Stimulated activated memory B cell treated with anti-CD40 and anti-IgM and Interleukin-4, amounts not matched to agents 10 μg/mL and 1 μg/mL and 100 μg/mL, for 72 hours (primary cell): ENCODE measurements at regions not wholly inside any gene's neighbourhood (a gene's known extent, or its start where the extent isn't known, plus 50 kb on each side); places are given as distances from the start of the nearest gene placed in this dataset.

Source experiments
- ATAC-seq: fragments of 150-1000 bp; cut with Tn5 transposase; 2 replicates; pipeline ENCODE4 v1.10.0; 2021
- H3K27ac Mint-ChIP-seq: one replicate; pipeline ENCODE4 v1.8.0; 2022; ENCODE audit warnings: mild to moderate bottlenecking, mixed read lengths
- H3K27me3 Mint-ChIP-seq: one replicate; pipeline ENCODE4 v1.8.0; 2022; ENCODE audit warnings: mixed read lengths
- H3K36me3 Mint-ChIP-seq: one replicate; pipeline ENCODE4 v1.8.0; 2022; ENCODE audit warnings: mixed read lengths
- H3K4me1 Mint-ChIP-seq: one replicate; pipeline ENCODE4 v1.8.0; 2022; ENCODE audit warnings: mixed read lengths
- H3K4me3 Mint-ChIP-seq: one replicate; pipeline ENCODE4 v1.8.0; 2022; ENCODE audit warnings: mild to moderate bottlenecking, moderate library complexity, mixed read lengths
- H3K9me3 Mint-ChIP-seq: one replicate; pipeline ENCODE4 v1.8.0; 2022; ENCODE audit warnings: mixed read lengths

- no peak for ATAC-seq
- Mint-ChIP-seq H3K27me3 (peaks cover 37% of the 10 kb centered on the region), H3K4me3 (no peak overlapping the region), H3K36me3 (no peaks in the 10 kb centered on the region), H3K4me1 (no peaks in the 10 kb centered on the region), H3K27ac (no peak overlapping the region), H3K9me3 (no peaks in the 10 kb centered on the region)
Observed at GRCh38 chr12:94057262-94058151, 90.9 kb upstream of the PLXNC1 start.

DNA sequence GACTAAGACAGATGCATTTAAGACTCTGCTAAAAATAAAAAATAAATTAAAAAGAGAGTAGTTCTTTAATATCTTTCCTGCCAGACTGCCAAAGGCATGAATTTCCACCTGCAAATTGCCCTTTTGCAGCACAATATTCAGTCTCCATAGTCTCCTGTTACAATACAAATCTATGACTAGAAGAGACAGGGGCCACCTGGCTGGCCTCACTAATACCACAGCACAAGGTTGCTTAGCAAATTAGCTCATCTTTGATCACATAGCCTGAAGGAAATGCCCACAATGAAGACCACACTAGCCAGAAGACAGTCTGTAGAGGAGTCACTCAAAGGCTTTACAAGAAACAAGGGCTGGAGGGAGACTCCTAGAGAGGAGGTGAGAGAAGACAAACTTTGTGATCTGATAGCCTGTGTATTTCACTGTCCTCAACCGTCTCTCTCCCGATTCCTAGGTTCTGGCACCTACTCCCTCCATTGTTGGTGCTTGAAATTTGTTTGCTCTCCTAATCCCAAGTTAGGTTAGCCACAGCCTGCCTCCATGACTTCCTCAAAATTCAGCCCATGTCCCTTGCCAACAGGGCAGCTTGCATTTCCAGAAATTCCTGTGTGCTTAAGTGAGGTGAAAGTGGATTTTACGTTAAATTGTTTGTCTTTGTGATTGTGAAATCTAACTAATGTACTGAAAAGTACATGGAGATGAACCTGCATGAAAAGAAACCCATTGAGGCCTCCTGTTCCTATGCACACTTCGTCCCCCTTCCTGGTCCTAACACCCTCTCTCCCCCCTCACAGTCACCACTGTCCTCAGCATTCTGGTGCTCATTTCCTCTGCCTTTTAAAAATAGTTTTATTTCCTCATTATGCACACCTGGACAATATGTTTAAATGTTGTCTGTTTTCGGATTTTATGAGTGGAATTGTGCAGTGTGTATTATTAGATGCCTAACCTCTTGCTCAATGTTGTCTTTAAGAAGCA is 88.7 kb upstream of the PLXNC1 start:
- peaks cover 40% of the 10 kb centered on the region for H3K27me3 Mint-ChIP-seq
- H3K4me1 Mint-ChIP-seq, result no peaks in the 10 kb centered on the region
- H3K9me3 Mint-ChIP-seq, result no peaks in the 10 kb centered on the region
- ATAC-seq, result no peak
- no peak overlapping the region for H3K27ac Mint-ChIP-seq
- H3K36me3 Mint-ChIP-seq, result no peaks in the 10 kb centered on the region
- no peak overlapping the region for H3K4me3 Mint-ChIP-seq

DNA sequence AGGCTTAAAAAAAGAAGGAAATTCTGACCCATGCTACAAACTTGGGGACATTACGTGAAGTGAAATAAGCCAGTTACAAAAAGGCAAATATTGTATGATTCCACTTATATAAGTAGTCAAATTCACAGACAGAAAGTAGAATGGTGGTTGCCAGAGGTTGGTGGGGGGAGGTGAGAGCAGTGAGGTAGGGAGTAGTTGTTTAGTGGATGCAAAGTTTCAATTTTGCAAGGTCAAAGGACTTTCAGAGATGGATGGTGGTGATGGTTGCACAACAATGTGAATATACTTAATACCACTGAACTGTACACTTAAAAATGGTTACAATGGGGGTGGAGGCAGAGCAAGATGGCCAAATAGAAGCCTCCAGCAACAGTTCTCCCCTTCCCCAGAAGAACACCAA is 86.2 kb upstream of the PLXNC1 start:
- Mint-ChIP-seq H3K4me3 (no peak overlapping the region), H3K27me3 (peaks cover 47% of the 10 kb centered on the region), H3K9me3 (peaks cover 2% of the 10 kb centered on the region), H3K36me3 (no peaks in the 10 kb centered on the region), H3K4me1 (no peaks in the 10 kb centered on the region), H3K27ac (no peak overlapping the region)
- ATAC-seq, result no peak

DNA sequence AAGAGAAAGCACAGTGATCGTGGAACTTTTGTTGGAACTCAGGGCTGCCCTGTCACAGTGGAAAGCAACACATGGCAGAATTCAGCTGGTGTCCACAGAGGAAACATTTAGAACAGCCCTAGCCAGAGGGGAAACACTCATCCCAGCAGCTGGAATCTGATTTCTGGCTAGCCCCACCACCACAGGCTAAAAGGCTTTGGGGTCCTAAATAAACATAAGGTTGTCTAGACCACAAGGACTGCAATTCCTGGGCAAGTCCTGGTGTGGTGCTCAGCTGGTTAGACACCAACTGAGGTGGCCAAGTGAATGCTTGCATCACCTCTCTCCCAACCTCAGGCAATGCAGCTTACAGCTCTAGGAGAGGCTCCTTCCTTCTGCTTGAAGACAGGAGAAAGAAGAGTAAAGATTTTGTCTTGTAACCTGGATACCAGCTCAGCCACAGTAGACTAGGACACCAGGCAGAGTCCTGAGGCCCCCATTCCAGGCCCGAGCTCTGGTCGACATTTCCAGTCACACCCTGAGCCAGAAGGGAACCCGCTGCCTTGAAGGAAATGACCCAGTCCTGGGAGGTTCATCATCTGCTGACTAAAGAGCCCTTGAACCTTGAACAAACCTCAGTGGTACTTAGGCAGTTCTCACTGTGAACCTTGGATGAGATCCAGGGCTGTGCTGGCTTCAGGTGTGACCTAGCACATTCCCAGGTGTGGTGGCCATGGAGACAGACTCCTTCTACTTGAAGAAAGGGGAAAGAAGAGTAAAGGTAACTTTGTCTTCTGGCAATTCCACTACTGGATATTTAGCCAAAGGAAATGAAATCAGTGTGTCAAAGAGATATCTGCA is 85.4 kb upstream of the PLXNC1 start:
- Mint-ChIP-seq H3K36me3 (no peaks in the 10 kb centered on the region), H3K4me3 (no peak overlapping the region), H3K27ac (no peak overlapping the region), H3K4me1 (no peaks in the 10 kb centered on the region), H3K9me3 (peaks cover 2% of the 10 kb centered on the region), H3K27me3 (peaks cover 43% of the 10 kb centered on the region)
- ATAC-seq, result no peak

DNA sequence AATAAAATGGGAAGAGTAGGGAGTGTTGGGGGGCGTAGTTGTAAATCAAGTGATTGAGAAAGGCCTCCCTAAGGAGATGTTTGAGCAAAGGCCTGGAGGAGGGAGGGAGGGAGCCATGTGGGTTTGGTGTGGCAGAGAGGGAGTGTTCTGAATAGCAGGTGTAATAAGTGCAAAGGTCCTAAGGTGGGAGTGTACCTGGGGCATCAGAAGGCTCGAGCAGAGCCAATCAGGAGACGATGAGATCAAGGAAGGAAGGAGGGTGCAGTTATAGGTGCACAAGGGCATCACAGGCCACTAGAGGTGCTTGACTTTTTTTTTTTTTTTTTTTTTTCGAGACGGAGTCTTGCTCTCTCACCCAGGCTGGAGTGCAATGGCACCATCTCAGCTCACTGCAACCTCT is 77.9 kb upstream of the PLXNC1 start:
- no peak for ATAC-seq
- Mint-ChIP-seq H3K27me3 (peaks cover 3% of the 10 kb centered on the region), H3K9me3 (peaks cover under 1% of the 10 kb centered on the region), H3K4me3 (no peak overlapping the region), H3K36me3 (peaks cover 6% of the 10 kb centered on the region), H3K4me1 (no peaks in the 10 kb centered on the region), H3K27ac (no peak overlapping the region)

GRCh38 chr12:94071258-94071657 is 77.1 kb upstream of the PLXNC1 start:
- H3K4me3 Mint-ChIP-seq, result no peak overlapping the region

DNA sequence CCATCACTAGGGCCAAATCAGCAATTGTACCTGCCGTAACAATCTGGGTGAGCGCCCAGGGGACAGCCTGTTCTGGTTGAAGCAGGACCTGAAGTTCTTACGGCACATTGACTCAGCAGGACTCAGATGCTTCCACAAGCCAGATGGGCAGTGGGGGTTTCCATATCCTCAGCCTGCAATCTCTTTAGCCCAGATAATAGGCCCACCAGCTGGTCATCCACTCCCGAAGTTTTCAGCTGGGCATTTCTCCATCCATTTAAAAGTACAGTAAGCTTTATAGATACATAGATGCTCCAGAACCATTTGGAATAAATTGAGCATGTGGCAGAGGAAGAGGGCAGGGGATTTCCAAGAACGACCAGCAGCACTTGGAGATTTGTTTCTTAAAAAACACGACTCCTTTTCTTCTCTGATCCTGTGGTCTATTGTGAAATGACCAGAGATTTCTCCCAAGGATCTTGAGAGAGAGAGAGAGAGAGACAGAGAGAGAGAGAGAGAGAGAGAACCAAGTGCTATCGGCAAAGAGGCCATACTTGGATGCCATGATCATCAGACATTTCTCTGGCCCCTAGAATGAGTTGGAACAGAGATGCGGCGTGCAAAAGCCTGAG is 74.8 kb upstream of the PLXNC1 start:
- Mint-ChIP-seq H3K4me1 (no peaks in the 10 kb centered on the region), H3K27ac (no peak overlapping the region), H3K36me3 (peaks cover 6% of the 10 kb centered on the region), H3K9me3 (no peaks in the 10 kb centered on the region), H3K4me3 (no peak overlapping the region), H3K27me3 (peaks cover 11% of the 10 kb centered on the region)
- no peak for ATAC-seq

More at GRCh38 chr12:94071258-94071657, 77.1 kb upstream of the PLXNC1 start:
- Mint-ChIP-seq H3K27ac (no peak overlapping the region), H3K36me3 (peaks cover 6% of the 10 kb centered on the region), H3K27me3 (no peaks in the 10 kb centered on the region), H3K4me1 (no peaks in the 10 kb centered on the region), H3K9me3 (no peaks in the 10 kb centered on the region)
- ATAC-seq, result peak; percentile 16

DNA sequence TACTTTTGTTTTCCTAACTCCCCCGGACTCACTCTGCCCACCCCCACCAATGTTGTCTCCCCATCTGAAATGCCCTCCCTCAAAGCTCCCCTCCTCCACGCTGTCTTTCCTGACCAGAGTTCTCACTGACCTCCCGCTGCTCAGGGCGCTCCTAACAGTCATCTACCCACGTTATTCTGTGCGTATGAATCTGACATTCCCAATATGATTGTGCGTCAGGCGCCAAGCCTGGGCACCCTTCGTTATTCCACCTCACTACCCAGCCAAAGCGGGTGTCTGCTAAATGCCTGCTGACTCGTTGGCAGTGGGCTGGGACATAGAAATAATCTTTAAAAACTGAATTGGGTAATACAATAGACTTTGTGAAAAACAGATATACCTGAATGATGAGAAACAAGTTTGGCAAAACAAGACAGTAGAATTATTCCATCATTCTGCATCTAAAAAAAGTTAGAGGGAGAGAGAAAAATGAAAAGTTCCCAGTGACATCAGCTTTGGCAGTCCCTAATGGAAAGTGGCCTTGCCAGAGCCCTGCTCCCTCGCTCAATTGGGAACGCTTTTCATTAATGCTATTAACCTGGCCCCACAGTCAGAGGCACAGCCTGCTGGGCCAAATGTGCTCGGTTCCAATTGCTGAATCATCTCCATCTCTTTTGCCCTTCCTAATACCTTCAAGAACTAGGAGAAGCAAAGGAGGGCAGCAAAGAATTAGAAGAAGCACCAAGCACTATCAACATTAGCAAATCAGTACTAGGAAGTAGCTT is 74.0 kb upstream of the PLXNC1 start:
- no peaks in the 10 kb centered on the region for H3K36me3 Mint-ChIP-seq
- peaks cover 20% of the 10 kb centered on the region for H3K27me3 Mint-ChIP-seq
- H3K4me1 Mint-ChIP-seq, result no peaks in the 10 kb centered on the region
- no peak overlapping the region for H3K27ac Mint-ChIP-seq
- ATAC-seq, result no peak
- no peaks in the 10 kb centered on the region for H3K9me3 Mint-ChIP-seq
- no peak overlapping the region for H3K4me3 Mint-ChIP-seq

DNA sequence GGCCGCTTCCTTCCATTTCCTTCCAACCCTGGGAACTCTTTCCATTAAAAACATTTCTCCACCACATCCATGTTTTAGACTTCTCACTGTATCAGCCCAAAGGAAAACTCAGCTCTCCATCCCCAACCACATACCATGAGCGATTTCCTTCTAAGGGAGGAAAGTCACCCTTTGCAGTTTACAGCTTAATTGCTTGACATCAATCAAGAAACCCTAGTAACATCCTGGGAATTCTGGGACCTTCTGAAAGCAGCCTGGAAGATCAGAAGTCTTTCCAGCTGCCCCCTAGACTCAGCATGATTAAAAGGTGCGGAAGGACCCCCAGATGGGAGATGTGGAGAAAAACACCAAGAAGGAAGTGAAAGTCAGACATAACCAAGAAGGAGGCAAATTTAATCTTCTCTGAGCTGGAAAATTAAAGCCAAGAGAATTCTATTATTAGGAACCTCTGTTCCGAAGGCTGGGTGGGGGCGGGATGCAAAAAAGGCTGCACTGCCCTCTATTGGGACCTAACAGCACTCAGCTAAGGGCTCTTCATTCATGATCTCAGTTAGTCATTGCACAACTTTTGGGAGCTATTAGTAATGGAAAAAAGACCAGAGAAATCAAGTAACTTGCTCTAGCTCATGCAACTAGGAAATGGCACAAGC is 73.3 kb upstream of the PLXNC1 start:
- no peaks in the 10 kb centered on the region for H3K9me3 Mint-ChIP-seq
- no peak overlapping the region for H3K27ac Mint-ChIP-seq
- ATAC-seq, result no peak
- no peaks in the 10 kb centered on the region for H3K4me1 Mint-ChIP-seq
- peaks cover 27% of the 10 kb centered on the region for H3K27me3 Mint-ChIP-seq
- H3K36me3 Mint-ChIP-seq, result no peaks in the 10 kb centered on the region
- H3K4me3 Mint-ChIP-seq, result no peak overlapping the region

DNA sequence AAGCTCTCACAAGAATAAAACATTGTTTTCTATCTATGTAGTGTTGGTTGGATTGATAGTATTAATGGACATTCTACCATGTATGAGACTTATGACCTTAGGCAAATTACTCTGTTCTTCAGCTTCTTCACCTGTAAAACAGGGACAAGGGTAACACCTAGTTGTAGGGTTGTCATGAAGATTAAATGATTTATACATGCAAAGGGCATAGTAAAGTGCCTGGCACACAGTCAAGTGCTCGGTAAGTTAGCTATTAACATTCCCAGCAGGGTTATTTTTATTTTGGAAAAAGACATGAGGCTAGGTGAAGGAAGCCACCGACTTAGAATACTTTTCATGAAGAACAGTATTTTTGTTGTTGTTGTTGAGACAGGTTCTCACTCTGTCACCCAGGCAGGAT is 71.2 kb upstream of the PLXNC1 start:
- no peak overlapping the region for H3K27ac Mint-ChIP-seq
- no peaks in the 10 kb centered on the region for H3K4me1 Mint-ChIP-seq
- no peaks in the 10 kb centered on the region for H3K9me3 Mint-ChIP-seq

DNA sequence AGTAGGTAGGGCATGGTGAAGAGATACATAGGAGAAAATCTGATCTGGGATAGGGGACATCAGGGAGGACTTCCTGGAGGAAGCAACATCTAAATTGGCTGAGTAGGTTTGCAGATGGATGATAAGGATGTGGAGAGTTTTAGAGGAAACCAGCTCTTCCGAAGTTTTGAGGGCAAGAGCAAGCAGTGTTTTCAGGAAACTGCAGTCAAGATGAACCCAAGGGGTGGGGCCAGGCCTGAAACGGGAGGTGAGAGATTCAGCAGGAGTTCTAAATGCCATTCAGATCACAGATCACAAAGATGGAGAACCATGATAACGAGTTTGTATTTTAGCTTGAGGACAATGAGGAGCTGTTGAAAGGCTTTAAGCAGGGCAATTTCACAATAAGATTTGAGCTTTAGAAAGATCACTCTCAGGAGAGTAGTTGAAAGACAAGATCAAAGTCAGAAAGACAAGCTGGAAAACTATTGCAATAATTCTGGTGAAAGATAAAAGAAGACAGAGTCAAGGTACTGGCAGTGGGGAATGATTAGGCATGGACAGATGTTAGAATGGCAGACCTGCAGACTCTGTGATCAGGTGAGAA is 70.1 kb upstream of the PLXNC1 start:
- Mint-ChIP-seq H3K27ac (no peak overlapping the region), H3K36me3 (peaks cover 1% of the 10 kb centered on the region), H3K9me3 (peaks cover 2% of the 10 kb centered on the region), H3K4me1 (no peaks in the 10 kb centered on the region), H3K27me3 (peaks cover 36% of the 10 kb centered on the region), H3K4me3 (no peak overlapping the region)
- ATAC-seq, result no peak

More for the DNA sequence above, 71.2 kb upstream of the PLXNC1 start:
- Mint-ChIP-seq H3K27me3 (peaks cover 29% of the 10 kb centered on the region), H3K4me3 (no peak overlapping the region), H3K36me3 (no peaks in the 10 kb centered on the region)
- ATAC-seq, result no peak

- Mint-ChIP-seq H3K27ac (no peak overlapping the region), H3K36me3 (peaks cover 5% of the 10 kb centered on the region), H3K4me1 (no peaks in the 10 kb centered on the region), H3K9me3 (peaks cover 4% of the 10 kb centered on the region), H3K27me3 (peaks cover 41% of the 10 kb centered on the region), H3K4me3 (no peak overlapping the region)
- no peak for ATAC-seq
Observed at GRCh38 chr12:94078736-94079509, 69.5 kb upstream of the PLXNC1 start.
